AG04450 (cell line): ENCODE measurements at regions not wholly inside any gene's neighbourhood (a gene's known extent, or its start where the extent isn't known, plus 50 kb on each side); places are given as distances from the start of the nearest gene placed in this dataset.

Source experiments
- CTCF ChIA-PET: fragments of 300-600, 350-600 bp; formaldehyde crosslinking; extraction: SDS; loops from one replicate; lab custom pipeline; 2022; ENCODE audit warnings: antibody characterized with exemption, inconsistent platforms; lab: Charles Lee
- POLR2A ChIA-PET: fragments of 350-600 bp; formaldehyde crosslinking; extraction: SDS; loops from one replicate; lab custom pipeline; 2021; ENCODE audit warnings: antibody characterized with exemption, inconsistent platforms; lab: Yijun Ruan, JAX
- DNase-seq: peaks from one replicate; pipeline ENCODE4 v3.0.0-alpha.2; 2011; ENCODE audit warnings: low read depth, low spot score
- H3K27ac ChIP-seq: one replicate; pipeline ENCODE4 v1.5.1; 2012; ENCODE audit warnings: low read depth, low read length, control low read depth
- H3K27me3 ChIP-seq: one replicate; pipeline ENCODE4 v1.6.0; 2012; ENCODE audit warnings: low read length; ENCODE audit not compliant: control insufficient read depth, insufficient read depth
- H3K4me3 ChIP-seq: 2 replicates; pipeline ENCODE4 v1.5.1; 2011; ENCODE audit warnings: mild to moderate bottlenecking, low read depth, low read length, control low read depth
- H3K9me3 ChIP-seq: 2 replicates; pipeline ENCODE4 v1.5.1; 2012; ENCODE audit warnings: low read length; ENCODE audit not compliant: control insufficient read depth, insufficient read depth
- CTCF ChIP-seq: IDR thresholded peaks from 2 replicates; pipeline ENCODE4 v1.5.1; 2011; ENCODE audit warnings: low read depth, low read length, control low read depth, inconsistent platforms

- Histone ChIP-seq H3K27ac (no peak overlapping the region), H3K9me3 (no peaks in the 10 kb centered on the region), H3K27me3 (peaks cover 9% of the 10 kb centered on the region), H3K4me3 (no peak overlapping the region)
- POLR2A ChIA-PET, result no interaction called here
- CTCF ChIA-PET, result no interaction called here
- DNase-seq, result no peak
- TF ChIP-seq CTCF, result no peak
These were observed 125.2 kb upstream of the RFLNA start for GRCh38 chr12:124169577-124170284.

GRCh38 chr12:124170760-124171159 lies 124.1 kb upstream of the RFLNA start:
- H3K4me3 ChIP-seq, result no peak overlapping the region
- no peaks in the 10 kb centered on the region for H3K9me3 ChIP-seq
- TF ChIP-seq CTCF, result no peak
- DNase-seq, result no peak
- POLR2A ChIA-PET, result no interaction called here
- H3K27ac ChIP-seq, result no peak overlapping the region
- CTCF ChIA-PET, result no interaction called here
- H3K27me3 ChIP-seq, result peaks cover 9% of the 10 kb centered on the region

GRCh38 chr12:124171231-124171979 lies 123.5 kb upstream of the RFLNA start:
- Histone ChIP-seq H3K9me3 (no peaks in the 10 kb centered on the region), H3K4me3 (no peak overlapping the region), H3K27me3 (peaks cover 8% of the 10 kb centered on the region), H3K27ac (no peak overlapping the region)
- CTCF ChIA-PET, result no interaction called here
- TF ChIP-seq CTCF, result no peak
- no peak for DNase-seq
- POLR2A ChIA-PET, result no interaction called here

- ChIA-PET POLR2A (no interaction called here), CTCF (no interaction called here)
- no peak for TF ChIP-seq CTCF
- no peak for DNase-seq
- Histone ChIP-seq H3K9me3 (no peaks in the 10 kb centered on the region), H3K27me3 (peaks cover 10% of the 10 kb centered on the region), H3K4me3 (no peak overlapping the region), H3K27ac (no peak overlapping the region)
These were observed 122.3 kb upstream of the RFLNA start for GRCh38 chr12:124172636-124173035.

GRCh38 chr12:124173692-124174091 lies 121.2 kb upstream of the RFLNA start:
- Histone ChIP-seq H3K4me3 (no peak overlapping the region), H3K9me3 (no peaks in the 10 kb centered on the region), H3K27me3 (peaks cover 11% of the 10 kb centered on the region), H3K27ac (no peak overlapping the region)
- ChIA-PET CTCF (no interaction called here), POLR2A (no interaction called here)
- TF ChIP-seq CTCF, result no peak
- DNase-seq, result no peak
